ENCODE measurements at regions not wholly inside any gene's neighbourhood (a gene's known extent, or its start where the extent isn't known, plus 50 kb on each side); places are given as distances from the start of the nearest gene placed in this dataset.
A peak's percentile ranks its signal among the peaks of the same experiment; 100 is the strongest.

GRCh38 chr10:31583293-31583692 lies 264.3 kb downstream of the ZEB1 start:
- DNase-seq = no peak

GRCh38 chr10:31582365-31583052 lies 263.5 kb downstream of the ZEB1 start:
- peak in 1 of 2 donors; percentile 40 for DNase-seq

- DNase-seq = no peak
Observed at GRCh38 chr10:31581741-31582323, 262.8 kb downstream of the ZEB1 start.

GRCh38 chr10:31580646-31581045 lies 261.6 kb downstream of the ZEB1 start:
- no peak for DNase-seq
